ENCODE measurements at regions not wholly inside any gene's neighbourhood (a gene's known extent, or its start where the extent isn't known, plus 50 kb on each side); places are given as distances from the start of the nearest gene placed in this dataset.

GRCh38 chr15:100767001-100767825, 112.4 kb upstream of the ALDH1A3 start:
- no peak for TF ChIP-seq CTCF (conservative IDR thresholded peaks at IDR 0.05; ENCODE audit: low read length)
- TF ChIP-seq EZH2phosphoT487 (IDR thresholded peaks at IDR 0.05; ENCODE audit: borderline replicate concordance), result no peak
